NT2/D1 (cell line): ENCODE measurements at regions not wholly inside any gene's neighbourhood (a gene's known extent, or its start where the extent isn't known, plus 50 kb on each side); places are given as distances from the start of the nearest gene placed in this dataset.

Source experiments
- SUZ12 ChIP-seq: IDR thresholded peaks from 2 replicates; pipeline ENCODE4 v1.6.1; 2011; ENCODE audit not compliant: insufficient read length, insufficient read depth; ENCODE audit errors: extremely low read depth
- YY1 ChIP-seq: IDR thresholded peaks from 2 replicates; pipeline ENCODE4 v1.6.1; 2011; ENCODE audit not compliant: insufficient read length, insufficient read depth
- ZNF274 ChIP-seq: IDR thresholded peaks from 2 replicates; pipeline ENCODE4 v1.6.1; 2011; ENCODE audit warnings: mild to moderate bottlenecking, low read depth, low read length

DNA sequence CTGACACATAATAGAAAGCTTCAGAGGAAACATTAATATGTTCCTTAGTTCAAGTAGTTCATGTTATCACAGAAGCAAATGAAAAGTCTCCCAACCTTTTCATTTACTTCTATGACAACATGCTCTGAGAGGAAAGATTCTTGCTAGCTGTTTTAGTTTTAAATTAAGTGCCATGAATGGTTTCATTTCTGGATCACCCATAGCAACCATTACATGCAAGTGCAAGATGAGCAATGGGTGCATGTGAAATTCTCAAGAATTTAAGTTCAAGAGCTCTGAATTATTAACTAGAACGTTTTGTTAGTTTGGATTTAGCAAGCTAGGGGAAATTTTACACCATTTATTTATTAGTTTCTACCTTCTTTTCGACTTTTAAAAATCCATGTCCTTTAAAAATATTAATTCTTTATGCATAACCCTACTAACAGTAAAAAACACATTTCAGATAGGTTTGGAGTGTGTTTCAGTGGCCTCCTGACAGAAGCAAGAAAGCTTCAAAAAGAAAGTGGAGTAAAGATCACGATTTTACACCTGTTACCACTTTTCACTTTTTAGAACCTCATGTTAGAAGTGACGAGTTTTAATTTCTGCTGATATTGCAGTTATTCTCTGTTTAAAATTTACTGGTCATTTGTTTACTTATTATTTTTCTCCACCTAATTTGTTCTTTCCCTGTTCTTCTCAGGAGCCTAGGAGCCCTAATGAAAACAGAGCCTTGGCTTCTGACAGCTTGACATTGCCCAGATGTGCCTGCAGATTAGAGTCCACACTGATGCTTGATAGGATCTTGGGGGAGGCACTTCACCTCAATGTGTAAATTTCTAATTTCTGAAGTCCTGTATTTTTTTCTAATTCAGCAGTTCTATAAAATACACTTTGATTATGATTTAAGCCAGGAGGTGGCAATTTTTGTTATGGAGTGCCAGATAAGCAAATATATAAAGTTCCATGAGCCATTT lies 995.3 kb upstream of the PHF14 start:
- TF ChIP-seq YY1 (no peak), SUZ12 (no peak), ZNF274 (no peak)
